ENCODE measurements at regions not wholly inside any gene's neighbourhood (a gene's known extent, or its start where the extent isn't known, plus 50 kb on each side); places are given as distances from the start of the nearest gene placed in this dataset.

GRCh38 chr14:99118946-99119345 is 153.1 kb downstream of the BCL11B start:
- TF ChIP-seq, protein P1, sequence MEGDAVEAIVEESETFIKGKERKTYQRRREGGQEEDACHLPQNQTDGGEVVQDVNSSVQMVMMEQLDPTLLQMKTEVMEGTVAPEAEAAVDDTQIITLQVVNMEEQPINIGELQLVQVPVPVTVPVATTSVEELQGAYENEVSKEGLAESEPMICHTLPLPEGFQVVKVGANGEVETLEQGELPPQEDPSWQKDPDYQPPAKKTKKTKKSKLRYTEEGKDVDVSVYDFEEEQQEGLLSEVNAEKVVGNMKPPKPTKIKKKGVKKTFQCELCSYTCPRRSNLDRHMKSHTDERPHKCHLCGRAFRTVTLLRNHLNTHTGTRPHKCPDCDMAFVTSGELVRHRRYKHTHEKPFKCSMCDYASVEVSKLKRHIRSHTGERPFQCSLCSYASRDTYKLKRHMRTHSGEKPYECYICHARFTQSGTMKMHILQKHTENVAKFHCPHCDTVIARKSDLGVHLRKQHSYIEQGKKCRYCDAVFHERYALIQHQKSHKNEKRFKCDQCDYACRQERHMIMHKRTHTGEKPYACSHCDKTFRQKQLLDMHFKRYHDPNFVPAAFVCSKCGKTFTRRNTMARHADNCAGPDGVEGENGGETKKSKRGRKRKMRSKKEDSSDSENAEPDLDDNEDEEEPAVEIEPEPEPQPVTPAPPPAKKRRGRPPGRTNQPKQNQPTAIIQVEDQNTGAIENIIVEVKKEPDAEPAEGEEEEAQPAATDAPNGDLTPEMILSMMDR (conservative IDR thresholded peaks at IDR 0.05): no peak
- no peak for TF ChIP-seq ZFX (IDR thresholded peaks at IDR 0.05)
